HG02840 (cell line): ENCODE measurements at regions not wholly inside any gene's neighbourhood (a gene's known extent, or its start where the extent isn't known, plus 50 kb on each side); places are given as distances from the start of the nearest gene placed in this dataset.
"Not testable (repeated sequence)": the region's sequence is repeated elsewhere in the genome, so short reads cannot be mapped to it uniquely, and the experiment has no call there.

Experiments used
- ATAC-seq: cut with Tn5 transposase; IDR thresholded peaks from one replicate; pipeline ENCODE4 v1.9.1; 2021; ENCODE audit warnings: mild to moderate bottlenecking, moderate library complexity, moderate number of reproducible peaks; ENCODE audit not compliant: unreplicated experiment, low FRiP score

DNA sequence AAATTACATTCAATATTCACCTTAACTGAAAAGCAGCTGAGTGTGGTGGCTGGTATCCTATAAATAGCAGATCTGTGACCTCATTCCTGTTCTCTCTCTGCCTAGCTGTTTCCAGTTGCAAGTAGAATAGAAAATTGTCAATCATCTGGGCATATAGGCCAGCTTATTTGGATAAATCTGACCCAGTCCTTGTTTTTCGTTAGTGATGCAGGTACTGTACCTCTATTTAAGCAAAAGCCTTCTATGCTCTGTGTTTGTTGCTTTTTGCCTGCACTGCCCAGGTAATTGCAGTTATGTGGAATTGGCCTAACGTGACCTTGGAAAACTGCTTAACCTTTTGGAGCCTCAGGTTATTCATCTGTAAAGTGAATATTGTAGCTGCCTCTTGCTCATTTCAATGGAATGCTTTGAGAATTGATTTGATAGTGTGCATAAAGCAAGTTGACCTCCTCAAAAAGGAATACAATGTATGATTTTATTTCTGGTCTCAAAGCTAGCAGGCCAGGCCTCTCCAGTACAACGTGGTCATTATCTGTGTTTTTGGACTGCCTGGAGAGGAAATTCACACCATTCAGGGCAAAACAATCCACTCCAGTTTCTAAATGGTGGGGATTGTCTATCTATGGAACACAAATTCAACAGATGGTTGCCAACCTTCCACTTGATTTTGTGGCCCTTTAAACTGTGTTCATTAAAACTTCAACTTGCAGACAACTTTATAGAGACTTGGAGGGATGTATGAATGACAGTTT, 508.7 kb upstream of the CITED2 start:
- ATAC-seq, result no peak

DNA sequence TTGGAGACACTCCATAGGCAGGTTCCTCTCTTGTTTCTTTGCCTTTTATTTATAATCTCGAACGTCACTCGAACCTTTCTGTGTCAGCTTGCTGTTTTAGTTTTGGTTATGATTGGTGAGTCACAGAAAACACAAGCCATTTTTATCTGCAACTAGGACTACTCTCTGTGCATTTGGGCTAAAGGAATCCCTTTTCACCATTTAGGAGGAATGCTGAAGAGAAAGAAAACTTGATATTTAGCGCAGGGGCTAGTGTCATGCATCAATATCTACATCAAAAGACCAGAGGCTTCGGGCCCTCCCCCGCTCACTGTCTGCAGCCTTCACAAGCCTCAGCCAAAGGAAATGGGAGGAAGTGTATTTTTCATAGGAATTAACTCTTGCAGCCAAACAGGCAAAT, 507.8 kb upstream of the CITED2 start:
- no peak for ATAC-seq

DNA sequence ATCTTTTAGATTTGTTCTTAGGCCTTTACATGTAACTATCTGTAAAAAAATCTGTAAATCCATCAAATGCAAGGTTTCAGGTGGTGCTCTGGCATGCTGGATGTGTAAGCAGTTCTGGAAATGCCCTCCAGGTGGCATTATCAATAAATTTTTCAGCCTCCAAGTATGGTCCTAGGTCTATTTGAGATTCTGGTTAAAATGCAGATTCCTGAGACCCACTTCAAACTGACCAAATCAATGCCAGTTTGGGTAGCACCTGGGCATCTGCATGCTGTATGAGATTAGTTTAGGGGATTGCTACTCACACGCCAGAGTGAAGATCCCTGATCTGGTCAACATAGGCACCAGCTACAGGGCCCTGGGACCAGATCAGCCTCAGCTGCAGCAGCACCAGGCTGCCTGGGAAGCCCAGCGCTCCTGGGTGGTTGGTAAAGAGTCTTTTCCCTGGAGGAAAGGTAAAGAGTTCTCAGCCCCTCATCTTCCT, 507.3 kb upstream of the CITED2 start:
- ATAC-seq, result no peak

DNA sequence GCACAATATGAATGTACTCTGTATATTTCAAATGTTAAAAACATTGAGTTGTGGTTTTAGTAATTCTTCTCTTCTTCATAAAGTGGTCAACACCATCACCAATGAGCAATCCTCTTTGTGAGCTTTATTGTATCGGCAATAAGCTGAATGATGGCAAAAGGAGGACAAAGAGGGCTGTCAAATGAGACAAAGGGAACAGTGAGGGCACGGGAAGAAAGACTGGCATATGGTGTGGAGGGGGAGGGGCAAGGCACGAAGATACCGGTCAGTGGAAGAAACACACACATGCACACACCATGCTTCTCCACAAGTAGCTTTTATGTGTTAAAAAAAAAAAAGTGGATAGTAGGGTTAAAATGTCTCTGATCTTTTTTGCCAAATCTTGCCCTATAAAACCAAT, 506.8 kb upstream of the CITED2 start:
- ATAC-seq, result no peak

DNA sequence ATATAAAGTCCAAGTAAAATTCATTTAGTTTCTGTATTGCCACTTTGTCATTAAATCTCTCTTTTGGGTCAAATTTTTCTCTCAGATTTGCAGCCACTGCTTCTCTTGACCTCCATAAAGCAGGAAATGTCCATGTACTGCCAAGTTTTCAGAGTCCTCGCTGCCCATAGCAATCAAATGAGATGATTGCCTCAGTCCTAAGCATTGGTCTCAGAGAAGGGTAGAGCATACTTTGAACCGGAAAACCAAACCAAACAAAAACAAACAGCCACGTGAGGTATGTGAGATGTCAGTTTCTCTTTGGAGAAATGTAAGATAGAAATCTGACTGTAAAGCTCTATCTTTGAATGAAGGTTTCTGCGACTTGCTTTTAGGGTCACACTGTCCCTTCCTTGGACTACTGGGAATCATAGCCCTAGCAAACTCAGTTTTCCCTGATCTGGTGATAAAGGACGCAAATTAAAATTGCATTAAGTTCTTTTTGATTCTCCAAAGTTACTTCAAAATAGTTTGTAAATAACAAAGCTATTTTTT, 505.4 kb upstream of the CITED2 start:
- no peak for ATAC-seq

DNA sequence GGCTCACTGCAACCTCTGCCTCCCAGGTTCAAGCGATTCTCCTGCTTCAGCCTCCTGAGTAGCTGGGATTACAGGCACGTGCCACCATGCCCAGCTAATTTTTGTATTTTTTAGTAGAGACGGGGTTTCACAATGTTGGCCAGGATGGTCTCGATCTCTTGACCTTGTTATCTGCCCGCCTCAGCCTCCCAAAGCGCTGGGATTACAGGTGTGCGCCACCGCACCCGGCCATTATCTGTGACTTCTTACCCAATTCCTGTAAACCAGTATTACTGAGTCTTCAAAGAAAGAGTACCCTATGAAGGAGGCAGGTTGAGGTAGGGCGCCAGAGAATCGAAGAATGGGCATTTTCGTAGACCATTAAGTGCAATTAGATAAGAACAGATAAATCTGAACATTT, 504.8 kb upstream of the CITED2 start:
- not testable (repeated sequence) for ATAC-seq

DNA sequence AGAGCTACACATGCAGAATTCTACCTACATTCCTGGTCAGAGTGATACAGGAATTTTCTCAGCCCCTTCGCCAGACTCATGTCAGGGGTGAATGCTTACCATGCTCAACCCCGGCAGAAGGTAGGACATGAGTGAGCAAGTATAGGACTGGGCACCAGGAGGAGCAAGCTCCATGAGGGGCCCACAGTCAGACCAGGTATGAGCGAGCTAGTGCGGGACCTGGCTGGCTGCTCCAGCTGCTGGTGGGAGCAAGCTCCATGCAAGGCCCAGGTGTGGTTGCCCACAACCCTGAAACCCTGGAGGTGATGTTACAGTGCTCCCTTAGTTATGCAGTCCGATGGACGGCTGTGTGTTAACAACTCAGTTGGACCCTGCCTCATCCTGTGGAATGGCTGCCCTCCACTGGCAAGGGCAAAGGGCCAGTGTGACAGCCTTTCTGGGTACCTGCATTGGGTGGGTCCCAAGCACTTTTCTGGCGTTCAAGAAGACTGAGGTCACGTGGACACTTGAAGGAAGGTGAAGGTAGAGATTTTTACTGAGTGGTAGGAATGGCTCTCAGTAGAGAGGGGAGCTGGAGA, 503.5 kb upstream of the CITED2 start:
- no peak for ATAC-seq

DNA sequence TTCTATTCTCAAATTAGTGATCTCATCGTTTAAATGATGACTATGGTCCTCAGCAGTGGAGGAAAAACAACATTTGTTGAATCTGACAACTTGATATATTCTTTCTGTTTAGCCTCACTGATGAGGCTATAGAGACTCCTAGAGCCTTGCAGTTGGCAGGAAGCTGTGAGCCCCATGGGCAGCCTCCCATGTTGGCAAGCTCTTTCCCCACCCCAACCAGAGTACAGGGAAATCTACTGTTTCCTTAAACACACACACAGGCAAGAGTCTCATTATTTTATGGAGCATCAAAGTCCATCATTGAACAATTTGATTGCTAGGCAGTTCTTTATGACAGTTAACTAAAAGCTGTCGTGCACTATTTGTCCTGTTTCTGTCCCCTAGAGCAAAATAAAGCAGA, 498.2 kb upstream of the CITED2 start:
- no peak for ATAC-seq

DNA sequence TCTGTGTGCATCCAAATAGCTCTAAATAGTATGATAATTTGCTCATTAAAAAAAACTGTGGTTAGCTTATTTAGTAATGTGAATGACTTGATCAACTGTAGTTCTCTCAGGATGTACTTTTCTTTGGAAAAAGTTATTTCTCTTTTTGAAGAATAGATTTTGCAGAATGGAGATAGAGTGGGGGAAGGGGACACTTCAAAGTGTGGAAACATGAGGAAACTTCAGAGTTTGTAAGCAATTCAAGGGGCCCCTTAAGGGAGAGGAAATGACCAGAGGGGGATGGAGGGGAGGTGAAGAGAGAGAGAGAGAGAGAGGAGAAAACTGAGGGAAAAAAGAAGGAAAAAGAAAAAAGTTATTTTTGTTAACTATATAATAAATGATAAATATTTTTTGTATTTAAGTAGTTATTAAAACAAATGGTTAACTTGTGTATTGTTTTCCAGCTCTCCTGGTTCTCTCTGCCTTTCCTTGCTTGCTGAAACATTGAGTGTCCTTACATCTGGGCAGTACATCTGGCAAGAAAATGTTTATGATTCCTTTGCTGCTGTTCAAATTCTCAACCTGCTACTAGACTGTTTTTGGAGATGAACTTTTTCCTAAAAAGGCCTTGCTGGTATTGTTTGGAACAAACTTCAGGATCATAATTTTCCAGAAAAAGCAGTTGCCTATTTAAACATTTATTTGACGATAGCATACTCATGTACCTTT, 497.5 kb upstream of the CITED2 start:
- no peak for ATAC-seq

DNA sequence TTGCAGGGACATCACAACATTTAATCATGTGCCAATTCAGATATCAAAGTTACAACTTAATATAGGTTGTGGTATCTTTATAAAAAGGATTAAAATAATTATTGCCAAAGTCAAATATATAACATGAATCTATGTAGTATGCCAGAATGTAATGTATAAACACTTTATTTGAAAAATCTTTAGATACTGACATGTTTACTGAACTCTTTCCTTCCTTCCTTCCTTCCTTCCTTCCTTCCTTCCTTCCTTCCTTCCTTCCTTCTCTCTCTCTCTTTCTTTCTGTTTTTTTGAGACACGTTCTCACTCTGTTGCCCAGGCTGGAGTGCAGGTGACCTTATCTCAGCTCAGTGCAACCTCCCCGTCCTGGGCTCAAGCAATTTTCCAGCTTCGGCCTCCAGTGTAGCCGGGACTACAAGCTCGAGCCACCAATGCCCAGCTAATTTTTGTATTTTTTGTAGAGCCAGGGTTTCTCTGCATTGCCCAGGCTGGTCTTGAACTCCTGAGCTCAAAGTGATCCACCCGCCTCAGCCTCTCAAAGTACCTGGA, 496.8 kb upstream of the CITED2 start:
- no peak for ATAC-seq

DNA sequence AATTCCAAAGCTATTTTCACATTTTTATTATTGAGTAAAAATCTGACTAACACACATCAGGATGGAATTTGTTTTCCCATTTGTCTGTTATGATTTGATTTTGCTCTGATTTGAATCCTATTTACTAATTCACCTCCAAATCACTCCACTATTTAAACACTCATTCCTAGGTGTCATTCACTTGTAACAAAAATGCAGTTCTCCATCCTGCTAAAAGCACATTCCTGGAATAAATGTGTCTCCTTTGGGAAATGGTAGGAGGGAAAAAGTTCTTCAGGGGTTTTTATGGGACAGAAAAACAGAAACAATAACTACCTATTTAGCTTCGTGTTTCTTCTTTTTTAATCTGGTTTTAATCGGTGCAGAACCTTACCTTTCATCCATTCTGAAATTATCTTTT, 494.1 kb upstream of the CITED2 start:
- no peak for ATAC-seq

DNA sequence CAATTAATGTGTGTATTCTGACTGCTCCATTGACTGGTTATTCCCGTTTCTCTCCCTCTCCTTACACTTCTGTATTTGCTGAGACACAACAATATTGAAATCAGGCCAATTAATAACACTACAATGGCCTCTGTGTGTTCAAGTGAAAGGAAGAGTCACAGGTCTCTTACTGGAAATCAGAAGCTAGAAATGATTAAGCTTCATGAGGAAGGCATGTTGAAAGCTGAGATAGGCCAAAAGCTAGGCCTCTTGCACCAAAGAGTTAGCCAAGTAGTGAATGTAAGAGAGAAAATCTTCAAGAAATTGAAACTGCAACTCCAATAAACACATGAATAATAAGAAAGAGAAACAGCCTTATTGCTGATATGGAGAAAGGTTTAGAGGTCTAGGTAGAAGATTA, 489.5 kb upstream of the CITED2 start:
- no peak for ATAC-seq

DNA sequence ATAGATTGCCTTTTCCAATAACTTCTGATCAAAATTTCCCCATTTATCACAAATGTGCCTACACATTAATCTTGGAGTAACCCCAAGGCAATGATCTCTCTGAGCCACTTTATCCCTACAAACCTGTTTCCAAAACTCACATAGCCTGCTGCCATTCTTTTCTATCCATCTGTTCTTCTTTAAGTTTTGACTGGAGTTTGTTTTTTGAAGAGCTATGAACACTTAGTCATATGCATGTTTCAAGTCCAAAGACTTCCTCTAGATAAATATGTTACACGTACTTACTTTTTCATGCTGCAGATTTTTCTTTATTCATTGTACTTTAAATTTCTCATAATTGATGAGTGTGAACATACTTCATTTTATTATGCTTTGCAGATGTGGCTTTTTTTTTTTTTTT, 488.9 kb upstream of the CITED2 start:
- no peak for ATAC-seq

DNA sequence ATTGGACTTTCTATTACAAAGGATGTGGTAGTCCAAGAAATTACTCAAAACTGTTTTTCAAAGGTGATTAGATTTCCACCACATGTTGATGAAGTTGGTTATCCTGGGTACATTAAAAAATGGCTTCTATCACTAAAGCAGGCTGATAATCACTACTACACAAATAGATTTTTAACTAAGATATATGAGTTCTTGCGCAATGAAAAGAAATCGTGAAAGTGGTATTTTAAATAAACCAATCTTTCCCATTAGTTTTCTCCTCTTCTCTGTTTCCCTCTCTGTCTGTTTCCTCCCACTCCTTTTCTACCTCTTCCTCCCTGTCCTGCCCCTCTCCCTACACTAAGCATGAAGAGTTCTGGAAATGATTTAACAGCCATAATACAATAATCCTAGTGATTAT, 487.9 kb upstream of the CITED2 start:
- no peak for ATAC-seq

DNA sequence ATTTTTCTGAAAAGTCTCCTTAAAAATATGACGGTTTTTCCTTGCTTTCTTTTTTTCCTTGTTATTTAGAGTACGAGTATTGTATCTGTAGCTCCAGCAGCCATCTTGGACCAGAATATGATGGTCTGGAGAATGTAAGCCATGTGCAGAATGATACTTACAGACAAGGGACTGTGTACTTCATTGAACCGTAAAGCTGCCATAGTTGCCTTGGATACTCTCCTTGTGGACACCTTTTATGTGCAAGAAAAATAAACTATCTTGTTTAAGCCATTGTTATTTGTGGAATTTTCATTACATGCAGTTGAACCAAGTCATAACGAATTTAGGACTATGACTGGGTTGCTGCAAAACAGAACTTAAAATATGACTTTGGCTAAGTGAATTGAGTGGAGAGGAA, 485.8 kb upstream of the CITED2 start:
- no peak for ATAC-seq

DNA sequence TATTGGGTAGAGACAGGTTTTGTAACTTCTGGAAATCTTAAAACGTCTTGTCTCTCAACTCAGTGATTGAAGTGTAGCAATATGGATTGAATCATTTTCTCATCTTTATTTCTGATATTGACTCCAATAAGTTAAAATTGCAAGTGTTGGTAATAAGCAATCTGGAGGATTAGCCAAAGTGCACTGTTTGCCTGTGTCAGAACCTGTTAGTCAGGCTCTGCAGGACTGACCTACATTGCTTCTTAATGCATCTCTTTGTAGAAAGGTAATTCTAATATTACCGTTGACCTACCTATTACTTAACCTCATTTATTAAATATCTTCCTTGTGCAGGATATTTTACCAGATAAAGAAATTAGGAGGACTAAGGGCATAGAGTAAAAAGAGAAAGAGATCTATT, 484.0 kb upstream of the CITED2 start:
- no peak for ATAC-seq

DNA sequence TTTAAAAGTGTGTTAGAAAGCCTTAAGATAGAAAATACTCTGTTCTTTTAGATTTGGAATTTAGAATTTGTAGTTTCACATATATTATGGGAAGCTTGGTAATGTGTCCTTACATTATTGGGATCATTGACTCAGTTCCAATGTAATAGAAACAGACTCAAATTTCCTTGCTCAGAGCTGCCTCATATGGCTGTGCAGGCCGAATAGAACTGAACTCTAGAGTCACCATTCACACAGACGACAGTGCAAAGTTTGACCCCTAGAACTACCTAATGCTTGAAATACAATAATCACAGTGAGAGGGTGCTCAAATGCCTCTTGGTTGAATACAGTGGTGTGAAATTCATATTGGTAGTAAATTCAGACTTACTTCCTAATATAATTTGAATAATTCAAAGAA, 482.7 kb upstream of the CITED2 start:
- ATAC-seq, result no peak

DNA sequence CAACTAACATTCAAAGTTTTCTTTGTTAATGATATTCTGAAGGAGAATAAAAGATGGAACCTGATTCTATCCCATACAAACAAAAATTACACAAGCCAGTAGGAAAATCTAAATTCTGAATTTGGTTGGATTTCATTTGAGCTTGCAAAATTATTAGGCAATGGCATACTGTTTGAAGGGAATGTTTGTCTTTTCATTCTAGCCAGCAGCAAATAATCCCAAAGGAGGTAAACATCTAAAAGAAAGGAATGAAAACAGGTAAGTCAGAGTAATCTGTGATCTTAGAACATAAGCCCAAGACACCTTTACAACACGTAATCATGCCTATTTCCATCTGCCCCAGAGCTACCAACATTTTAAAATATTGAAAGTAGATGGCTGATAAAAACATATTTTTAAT, 482.1 kb upstream of the CITED2 start:
- no peak for ATAC-seq

DNA sequence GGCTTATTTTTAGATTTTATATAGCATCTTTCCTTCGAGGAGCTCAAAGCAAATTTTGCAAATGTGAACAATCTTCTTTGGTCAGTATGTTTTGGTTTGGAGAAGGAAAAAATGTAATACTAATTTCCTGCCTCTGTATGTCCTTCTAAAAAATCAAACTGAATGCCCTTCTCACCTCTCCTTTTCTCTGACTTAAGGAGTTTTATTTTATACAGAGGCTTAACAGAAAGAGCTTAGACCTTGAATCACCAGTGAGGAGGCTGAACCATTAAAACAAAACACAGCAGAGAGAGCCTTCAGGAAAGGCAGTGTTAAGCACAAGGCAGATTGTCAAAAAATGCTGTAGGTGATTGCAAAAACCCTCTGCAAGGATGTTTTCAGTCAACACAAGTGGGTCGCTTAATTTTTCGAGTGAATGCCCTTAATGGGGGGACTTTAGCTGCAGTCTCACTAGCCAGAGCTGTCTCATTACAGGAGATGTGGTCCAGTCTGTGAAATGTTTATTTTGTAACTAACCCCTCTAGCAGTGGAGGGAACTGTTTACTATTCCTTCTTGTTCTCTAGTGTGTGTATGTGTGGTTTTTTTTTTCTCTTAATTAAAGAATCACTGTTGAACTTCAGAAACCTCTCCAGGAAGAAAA, 481.3 kb upstream of the CITED2 start:
- no peak for ATAC-seq

DNA sequence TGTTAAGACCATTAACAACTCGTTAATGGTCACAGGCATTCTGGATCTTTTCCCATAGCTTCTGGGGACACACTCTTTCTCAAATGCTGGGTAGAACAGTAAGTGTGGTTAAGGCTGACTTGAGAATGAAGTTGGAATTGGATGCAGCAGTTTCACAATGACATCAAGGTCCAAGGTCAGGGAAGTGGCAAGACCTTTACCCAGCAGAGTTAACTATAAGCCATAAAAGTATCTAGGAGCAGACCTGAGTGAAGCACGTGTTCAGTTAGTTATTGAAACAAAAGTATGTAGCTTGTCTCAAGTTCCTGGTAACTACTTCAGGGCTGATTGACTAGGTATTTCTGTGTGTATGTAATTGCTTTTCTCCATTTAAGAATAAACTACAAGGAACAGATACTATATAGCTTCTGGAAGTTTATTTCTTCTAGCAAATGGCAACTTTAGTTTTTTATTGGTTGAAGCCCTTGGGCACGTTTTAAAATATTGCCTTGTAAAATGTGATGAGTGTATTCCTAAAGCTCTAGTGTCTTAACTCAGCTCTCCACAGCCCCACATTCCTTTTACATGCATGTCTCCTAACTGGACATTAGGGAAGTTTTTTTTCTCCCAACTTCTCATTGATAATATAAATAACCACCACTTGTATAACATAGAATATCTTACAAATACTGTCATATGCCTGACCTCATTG, 479.0 kb upstream of the CITED2 start:
- ATAC-seq, result no peak
